SHP77 treated with DMSO at 0.1 percent for 48 hours (cell line): ENCODE measurements at regions not wholly inside any gene's neighbourhood (a gene's known extent, or its start where the extent isn't known, plus 50 kb on each side); places are given as distances from the start of the nearest gene placed in this dataset.
"Not testable (repeated sequence)": the region's sequence is repeated elsewhere in the genome, so short reads cannot be mapped to it uniquely, and the experiment has no call there.

Experiments
- DNase-seq: peaks from one replicate; lab custom pipeline; 2025; lab: John Stamatoyannopoulos, UW

DNA sequence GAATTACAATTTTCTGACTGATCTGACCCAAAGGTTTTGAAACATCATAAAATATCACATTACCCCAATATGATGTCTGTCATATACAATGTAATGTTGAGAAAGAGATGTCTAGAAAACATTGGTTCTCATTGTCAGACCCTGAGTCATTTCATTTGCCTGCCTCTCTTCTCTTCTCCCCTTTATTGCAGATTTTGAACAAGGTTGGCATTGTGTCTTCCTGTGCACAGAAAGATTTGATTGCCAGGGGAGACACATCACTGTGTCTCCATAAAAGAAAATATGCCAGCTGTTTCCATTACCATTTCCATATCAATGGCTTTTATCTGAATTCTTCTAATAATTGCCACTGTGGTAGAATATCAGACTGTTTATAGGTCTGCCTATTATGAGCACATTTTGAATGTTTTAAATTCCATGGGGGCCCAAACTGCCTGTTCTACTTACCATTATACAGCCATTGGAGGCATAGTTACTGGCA, 65.6 kb downstream of the IFI44 start:
- no peak for DNase-seq

DNA sequence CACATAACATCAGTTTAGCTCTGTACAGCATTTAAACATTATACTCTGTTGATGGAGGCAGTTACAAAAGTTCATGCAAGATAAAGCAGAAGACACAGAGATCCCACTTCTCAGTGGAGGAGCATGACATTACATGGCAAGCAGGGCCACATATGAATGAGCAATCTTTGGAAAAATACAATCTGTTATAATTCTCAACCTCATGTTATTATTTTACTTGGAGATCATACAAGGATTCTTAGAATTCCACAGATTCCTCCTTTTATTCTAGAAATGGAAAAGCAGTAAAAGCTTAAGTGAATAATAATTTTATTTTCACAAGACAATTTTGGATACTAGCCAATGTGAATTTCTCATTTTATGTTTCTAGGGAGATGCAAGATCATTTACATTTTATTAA, 66.6 kb downstream of the IFI44 start:
- DNase-seq, result no peak

DNA sequence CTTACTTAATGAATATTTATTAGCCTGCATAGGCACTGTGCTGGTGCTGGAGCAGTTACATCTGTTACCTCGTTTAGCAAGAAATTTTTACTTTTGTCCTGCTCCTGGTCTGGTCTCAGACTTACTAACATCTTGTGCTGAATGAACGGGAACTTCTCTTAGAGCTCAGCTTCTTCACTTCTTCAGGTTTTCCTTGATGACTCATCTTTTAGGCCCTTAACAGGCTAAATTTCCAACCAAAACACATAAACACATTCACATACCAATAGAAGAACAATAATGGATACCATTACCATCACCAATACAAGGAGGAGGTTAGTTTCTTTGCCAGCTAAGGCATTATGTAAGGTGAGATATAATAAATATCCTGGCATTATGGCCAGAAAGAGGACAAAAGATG, 68.9 kb downstream of the IFI44 start:
- DNase-seq, result no peak

DNA sequence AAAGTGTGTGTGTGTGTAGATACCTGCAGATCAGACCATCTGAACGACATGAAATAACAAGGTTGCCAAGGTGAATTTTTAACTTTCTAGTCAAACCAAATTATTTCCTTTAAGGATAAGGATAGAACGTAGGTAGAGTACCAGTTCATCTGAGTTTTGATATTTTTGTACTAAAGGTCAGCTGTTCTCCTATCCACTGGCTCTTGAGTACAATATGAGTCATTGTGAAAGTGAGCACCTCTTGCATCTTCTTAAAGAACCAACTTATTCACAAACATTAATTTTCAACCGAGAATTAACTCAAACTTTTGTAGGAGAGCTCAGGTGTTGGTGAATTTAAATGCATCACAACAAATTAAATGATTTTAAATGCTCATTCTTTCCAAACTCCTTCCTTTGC, 71.5 kb downstream of the IFI44 start:
- no peak for DNase-seq

DNA sequence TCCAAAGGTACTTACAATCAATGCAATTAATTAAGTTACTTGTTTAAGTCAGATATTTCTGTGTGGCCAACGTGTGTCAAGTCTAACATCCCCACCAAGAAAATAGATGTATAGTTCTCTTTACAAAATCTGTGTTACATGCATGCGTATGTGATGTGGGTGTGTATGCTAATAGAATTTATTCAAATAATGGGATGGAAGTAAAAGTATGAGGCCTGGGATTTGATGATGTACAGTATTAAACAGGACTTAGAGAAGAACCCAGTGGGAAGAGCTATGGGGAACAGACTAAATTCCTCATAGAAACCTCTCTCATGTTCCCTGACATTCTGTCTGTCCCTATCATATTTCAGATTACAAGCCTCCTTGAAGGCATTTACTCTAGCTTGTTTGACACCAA, 72.5 kb downstream of the IFI44 start:
- no peak for DNase-seq

DNA sequence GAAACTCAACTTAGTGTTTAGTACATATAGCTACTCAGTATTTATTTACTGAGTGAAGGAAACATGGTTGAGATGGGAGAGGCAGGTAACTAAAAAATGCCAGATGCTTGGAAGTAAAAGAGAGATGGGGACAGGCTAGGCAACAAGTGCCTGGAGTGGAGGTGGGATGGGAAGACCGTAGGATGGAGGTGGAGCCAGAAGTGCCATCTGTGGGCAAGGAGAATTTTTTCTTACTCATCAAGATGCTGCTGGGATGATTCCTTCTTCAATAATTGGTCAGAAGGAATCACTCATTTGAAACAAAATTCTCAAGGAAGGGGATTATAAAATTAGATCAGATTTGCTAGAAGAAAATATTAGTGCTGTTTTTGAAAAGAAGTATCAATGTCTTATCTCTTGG, 72.9 kb downstream of the IFI44 start:
- no peak for DNase-seq

DNA sequence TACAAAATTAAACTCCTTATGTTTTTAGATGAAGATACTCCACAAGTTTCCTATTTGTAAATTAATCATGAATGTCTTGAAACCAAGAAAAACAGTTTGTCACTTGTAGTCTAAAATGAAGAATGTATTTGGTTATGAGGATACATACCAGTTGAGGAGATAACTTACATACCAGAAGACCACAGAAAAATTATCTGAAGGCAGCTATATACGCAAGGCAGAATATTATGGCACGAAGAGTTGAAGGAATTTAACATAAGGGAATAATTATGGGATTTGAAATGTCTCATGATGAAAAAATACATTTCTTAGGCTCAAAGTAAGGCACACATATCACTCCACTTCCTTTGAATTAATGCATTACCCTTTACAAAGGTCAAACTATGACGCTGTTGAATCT, 73.3 kb downstream of the IFI44 start:
- no peak for DNase-seq

DNA sequence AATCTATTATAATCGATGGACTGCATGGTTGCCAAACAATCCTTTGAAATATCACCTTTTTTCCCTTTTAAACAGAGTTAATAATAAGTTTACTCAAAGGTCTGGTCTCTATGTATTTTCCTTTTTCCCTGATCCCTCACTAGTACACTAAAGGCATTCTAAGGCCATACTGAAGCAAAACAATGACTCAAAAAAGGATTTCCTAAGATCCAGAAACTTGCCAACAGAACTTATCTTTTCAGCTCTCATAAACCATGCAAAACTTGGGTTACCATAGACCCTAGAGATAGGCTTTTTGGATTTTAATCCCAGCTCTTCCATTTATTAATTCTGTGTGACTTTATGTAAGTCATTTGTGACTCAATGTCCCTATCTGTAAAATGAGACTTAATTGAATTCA, 77.1 kb downstream of the IFI44 start:
- DNase-seq, result no peak

DNA sequence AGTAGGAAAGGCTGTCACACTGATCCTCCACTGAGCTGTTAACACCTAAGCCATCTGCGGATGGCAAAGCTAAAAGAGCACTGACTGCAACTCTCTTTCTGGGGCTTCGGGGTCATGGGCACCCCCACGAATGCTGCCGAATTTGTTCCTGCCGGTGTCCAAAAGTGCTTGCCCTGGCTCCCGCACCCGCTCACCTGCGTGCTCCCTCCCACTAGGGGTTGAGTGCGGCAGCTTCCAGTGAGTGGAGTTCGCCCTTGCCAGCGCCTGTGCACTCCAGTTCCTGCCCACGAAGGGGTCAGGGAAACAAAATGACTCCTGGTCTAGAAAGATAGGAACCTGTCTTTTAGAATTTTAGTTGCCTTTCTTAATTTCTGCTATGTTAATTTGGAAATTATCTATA, 78.7 kb downstream of the IFI44 start:
- no peak for DNase-seq

DNA sequence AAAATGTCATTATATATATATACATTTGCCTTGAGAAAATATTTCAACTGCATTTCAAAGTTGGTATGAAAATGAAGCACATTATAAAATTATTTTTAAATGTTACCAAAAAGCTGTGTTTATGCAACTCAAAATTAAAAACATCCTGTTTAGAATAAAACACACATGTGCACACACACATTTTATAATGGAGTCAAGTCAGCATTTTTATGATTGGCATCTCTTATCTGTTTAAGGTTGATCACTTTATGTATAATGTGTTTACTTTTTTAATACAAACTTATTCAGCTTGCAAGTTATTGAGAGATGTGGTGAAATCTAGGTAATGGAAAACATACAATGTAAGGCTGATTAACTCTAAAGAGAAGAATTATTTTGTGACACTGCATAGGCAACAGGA, 80.4 kb downstream of the IFI44 start:
- DNase-seq, result no peak

DNA sequence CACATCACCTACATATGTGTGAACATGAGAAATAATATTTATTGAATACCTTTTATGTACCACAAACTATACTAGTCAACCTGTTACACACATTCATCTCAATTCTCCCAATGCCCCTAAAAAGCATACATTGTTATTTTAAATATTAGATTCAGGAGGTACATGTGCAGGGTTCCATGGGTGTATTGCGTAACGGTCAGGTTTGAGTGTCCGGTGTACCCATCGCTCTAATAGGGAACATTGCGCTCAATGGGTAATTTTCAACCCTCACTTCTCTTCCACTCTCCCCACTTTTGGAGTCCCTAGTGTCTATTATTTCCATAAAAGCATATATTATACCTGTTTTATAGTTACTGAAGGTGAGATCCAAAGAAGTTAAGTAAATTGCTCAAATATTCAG, 82.0 kb downstream of the IFI44 start:
- DNase-seq, result no peak

DNA sequence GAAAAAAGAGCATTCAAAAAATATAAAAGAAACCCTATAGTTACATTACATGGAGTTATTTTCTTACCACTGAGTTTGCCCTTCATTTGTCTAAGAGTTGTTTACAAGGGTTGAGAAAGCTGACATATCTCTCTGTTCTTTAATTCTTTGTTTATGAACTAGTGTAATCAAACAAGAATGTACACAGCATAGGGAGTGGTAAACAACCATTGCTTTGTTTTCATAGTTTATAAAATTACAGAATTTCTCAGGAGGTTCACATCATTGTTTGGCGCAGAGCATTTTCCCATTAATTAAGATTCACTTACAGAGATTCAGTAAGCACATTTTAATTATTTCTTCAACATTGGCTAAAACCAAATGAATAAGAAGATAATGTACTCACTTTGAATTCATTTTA, 87.6 kb downstream of the IFI44 start:
- DNase-seq, result no peak

DNA sequence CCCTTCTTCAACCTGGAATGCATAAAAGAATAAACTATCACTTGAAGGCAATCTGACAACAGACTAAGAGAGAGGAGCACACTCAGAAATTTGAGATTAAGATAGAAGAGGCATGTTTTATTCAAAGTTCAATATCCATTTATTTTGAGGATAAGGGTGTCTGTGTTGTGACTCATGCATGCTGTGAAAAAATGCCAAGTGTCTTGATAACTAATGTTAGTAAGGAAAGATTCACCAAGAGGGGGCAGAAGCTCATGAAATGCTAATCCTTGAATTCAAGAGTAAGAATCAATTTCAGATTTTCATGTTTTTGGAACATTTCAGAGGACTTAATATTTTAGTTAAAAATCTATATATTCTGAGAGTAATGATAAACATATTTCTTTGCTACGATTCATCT, 94.0 kb downstream of the IFI44 start:
- DNase-seq, result no peak

DNA sequence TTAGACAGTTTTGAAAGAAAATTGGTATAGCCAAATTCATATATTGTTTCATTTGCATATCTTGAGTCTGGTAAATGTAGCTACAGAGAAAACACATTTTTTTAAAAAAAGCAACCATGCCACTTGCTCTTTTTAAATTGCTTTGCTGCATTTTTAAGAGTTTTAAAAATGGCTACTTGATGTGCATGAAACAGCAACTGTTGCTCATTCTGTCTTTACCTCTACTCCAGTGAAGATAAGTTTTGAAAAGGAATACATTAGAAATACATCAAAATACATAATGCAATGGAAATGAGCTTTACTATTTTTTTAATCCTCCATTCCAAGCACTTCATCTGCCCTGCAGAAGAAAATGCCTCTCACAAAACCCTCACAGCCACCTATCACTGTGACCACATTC, 95.5 kb downstream of the IFI44 start:
- no peak for DNase-seq

DNA sequence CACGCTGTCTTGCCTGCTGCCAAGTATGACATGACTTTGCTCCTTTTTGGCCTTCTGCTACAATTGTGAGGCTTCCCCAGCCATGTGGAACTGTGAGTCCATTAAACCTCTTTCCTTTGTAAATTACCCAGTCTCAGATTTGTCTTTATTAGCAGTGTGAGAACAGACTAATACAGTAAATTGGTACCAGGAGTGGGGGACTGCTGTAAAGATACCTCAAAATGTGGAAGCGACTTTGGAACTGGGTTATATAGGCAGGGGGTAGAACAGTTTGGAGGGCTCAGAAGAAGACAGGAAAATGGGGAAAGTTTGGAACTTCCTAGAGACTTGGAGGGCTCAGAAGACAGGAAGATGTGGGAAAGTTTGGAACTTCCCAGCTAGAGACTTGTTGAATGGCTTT, 104.0 kb downstream of the IFI44 start:
- not testable (repeated sequence) for DNase-seq

DNA sequence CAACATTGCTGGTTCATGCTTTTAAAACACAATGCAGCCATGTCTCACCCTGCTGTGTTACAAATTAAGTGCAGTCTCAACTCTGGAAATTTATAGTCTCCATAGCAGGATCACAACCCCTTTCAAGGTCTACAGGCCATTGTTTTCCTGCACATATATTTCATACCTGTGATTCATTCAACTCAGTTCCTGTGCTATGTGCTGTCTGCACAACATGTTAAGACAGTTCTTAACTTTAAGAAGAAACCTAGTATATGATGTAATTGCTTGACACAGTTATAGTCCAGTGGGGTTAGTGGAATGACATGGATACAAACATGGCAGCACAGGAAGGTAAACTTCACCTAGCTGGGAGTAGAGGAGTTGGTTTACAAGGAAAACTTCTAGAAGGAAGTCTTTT, 106.4 kb downstream of the IFI44 start:
- no peak for DNase-seq

DNA sequence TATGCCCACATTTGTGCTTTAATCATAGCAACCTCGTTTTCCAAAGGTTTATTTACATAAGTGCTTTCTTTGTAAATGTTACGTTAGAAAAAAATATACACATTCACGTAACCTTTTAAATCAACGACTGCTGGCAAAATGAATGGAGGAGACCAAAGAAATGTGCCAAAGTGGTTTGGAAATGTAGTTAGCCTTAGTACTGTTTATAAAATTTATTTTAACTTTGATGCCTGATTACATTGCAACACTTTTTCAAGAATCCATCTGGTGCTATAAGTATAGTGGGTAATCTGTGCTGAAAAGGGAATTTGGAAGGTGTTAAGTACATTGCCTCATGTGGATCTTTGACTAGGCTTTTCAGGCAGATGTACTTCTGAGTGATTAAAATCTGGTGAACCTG, 108.9 kb downstream of the IFI44 start:
- DNase-seq, result no peak

DNA sequence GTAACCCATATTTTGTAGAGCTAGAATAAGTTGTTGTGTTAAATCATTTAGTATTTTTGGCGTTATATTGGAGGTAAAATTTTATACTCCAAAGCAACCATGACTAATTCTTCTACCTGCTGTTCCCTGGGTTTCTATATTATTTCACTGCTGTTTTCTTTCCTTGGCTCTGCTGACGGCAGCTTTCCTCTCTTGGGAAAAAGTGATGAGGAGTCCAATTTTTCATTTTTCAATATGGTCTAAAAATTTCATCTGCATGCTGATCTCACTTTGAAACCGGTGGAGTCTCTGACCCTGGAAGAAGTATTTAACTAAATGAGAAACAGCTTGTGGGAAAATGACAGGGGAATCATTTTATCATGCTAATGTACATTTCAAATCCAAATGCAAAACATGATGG, 110.2 kb downstream of the IFI44 start:
- no peak for DNase-seq

DNA sequence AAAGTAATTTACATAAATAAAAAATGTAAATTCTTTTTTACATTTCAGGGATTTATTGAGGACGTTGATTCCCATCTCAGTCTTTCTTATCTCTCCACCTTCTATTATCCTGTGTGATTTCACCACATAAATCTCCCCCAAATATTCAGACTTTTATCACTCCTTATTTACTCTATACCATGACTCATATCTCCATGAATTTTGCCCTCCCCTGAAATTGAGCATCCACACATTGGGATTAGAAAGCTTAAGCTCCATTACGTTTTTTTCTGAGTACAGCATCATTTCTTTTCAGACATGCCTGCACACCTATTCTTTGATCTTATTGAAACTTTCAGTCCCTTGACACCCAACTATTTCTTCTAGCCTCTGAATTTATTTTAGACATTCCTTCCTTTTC, 111.2 kb downstream of the IFI44 start:
- DNase-seq, result no peak

DNA sequence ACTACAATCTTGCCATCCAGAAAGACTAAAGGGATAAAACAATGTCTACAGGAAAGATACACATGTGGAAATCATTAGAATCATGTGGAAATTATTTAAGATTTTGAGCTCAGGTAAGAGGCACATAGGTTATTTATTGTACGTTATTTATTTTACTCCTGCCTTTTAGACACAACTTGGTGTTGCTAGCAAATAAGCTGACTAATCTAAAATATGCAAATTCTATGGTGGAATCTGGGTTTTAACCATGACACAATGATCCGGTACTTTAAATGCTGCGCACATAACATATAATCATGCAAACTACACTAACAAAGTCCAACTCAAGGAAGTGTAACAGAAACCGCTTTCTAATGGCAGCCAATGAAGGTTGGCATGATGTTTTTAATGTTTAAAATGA, 112.5 kb downstream of the IFI44 start:
- no peak for DNase-seq

DNA sequence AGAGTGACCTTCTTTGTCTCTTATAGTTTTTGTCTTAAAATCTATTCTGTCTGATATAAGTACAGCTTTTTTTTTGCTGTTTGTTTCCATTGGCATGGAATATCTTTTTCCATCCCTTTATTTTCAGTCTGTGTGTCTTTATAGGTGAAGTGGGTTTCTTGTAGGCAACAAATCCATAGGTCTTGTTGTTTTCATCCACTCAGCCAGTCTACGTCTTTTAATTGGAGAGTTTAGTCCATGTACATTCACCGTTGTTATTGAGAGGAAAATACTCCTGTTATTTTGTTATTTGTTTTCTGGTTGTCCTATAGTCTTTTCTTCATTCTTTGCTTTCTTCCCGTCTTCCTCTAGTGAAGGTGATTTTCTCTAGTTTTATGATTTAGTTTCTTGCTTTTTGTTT, 115.9 kb downstream of the IFI44 start:
- no peak for DNase-seq

DNA sequence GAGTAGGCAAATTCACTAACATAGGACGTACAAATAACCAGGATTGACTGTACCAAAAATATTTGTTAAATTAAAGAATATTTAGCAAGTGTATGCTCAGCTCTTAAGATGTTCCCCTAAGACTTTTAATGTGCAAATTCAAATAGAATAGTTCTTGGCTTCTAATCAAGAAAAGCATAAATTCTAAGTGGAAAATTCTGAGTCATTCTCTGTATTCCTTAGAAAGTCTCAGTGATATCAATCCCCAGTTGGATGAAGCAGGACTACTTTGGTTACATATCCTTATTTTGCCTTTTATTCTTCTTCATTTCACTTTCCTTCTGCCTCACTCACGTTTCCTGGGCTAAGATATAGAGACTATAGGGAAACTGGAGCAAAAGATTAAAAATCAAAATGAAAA, 130.2 kb downstream of the IFI44 start:
- no peak for DNase-seq

DNA sequence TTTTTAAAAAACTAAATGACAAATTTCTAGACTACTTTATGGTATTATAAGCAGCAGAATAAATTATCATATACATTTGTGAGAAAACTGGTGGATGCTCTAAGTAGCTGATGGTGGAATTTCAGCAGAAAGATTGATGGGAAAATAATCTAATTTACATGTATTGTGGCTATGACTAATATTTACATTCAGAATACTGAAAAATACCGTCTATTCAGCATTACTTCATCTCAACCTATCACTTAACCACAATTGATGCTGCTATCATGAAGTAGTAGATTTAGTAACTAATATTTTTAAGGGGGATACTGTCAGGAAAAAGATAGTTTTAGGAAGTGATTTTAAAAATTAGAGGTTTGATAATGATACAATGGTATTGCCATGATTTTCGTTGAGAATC, 137.9 kb downstream of the IFI44 start:
- no peak for DNase-seq

DNA sequence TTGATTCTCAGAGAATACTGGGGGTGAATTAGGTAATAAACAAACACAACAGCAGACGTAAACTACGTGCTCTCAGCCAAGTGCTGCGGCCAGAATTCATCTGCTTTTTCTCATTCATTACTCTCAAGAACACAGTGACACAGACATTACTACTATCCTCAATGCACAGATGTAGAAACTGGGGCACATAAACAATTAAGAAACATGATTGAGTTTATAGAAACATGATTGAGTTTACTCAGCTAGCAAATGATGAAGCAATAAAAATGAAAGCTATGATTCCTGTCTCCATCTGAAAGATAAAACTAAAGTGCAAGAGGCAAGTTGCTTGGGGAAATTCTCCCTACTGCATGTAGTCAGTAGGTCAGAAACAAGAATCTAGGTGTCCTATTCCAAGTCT, 140.5 kb downstream of the IFI44 start:
- DNase-seq, result no peak

DNA sequence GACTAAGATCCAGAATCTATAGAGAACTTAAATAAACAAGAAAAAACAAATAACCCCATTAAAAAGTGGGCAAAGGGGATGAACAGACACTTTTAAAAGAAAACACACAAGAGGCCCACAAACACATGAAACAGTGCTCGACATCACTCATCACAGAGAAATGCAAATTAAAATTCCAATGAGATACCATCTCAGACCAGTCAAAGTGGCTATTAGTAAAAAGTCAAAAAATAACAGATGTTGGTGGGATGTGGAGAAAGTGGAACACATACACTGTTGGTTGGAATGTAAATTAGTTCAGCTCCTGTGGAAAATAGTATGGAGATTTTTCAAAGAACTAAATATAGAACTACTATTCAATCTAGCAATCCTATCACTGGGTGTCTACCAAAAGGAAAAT, 143.1 kb downstream of the IFI44 start:
- DNase-seq, result no peak
